Thoracic aorta (tissue), 2 donors: ENCODE measurements at regions not wholly inside any gene's neighbourhood (a gene's known extent, or its start where the extent isn't known, plus 50 kb on each side); places are given as distances from the start of the nearest gene placed in this dataset.

ENCODE experiments used
- ATAC-seq: fragments of 150-250 bp; one replicate; pipeline ENCODE4 v1.8.0; 2017; ENCODE audit warnings: low read depth; ENCODE audit not compliant: insufficient number of reproducible peaks, low FRiP score
- DNase-seq: peaks from one replicate; pipeline ENCODE4 v3.0.0-alpha.2; 2020; ENCODE audit warnings: low spot score
- H3K27ac ChIP-seq, 2 donors: fragments of 200-600 bp; sonication (generic); 1 replicate in 1 of 2; 2 replicates in 1 of 2; pipeline ENCODE4 v1.5.1; 2016; ENCODE audit warnings: mild to moderate bottlenecking in 2 of 2, moderate library complexity in 2 of 2
- H3K27me3 ChIP-seq: fragments of 200-600 bp; sonication (generic); replicated peaks from 2 replicates; pipeline ENCODE4 v1.6.0; 2016; ENCODE audit warnings: mild to moderate bottlenecking; ENCODE audit not compliant: insufficient read depth
- H3K36me3 ChIP-seq: fragments of 200-600 bp; sonication (generic); one replicate; pipeline ENCODE4 v1.5.1; 2016
- H3K4me1 ChIP-seq, 2 donors: fragments of 200-600 bp; sonication (generic); 1 replicate in 1 of 2; 2 replicates in 1 of 2; pipeline versions ENCODE4 v1.5.1 to v1.6.0; 2016; ENCODE audit warnings: low read depth in 2 of 2, mild to moderate bottlenecking in 1 of 2; ENCODE audit not compliant: control insufficient read depth in 1 of 2
- H3K4me3 ChIP-seq: fragments of 200-600 bp; sonication (generic); 2 replicates; pipeline ENCODE4 v1.5.1; 2016; ENCODE audit warnings: mild to moderate bottlenecking
- H3K9me3 ChIP-seq: fragments of 200-600 bp; sonication (generic); 2 replicates; pipeline ENCODE4 v1.5.1; 2016
- CTCF ChIP-seq: fragments of 200-600 bp; sonication (generic); IDR thresholded peaks from one replicate; pipeline ENCODE4 v1.5.1; 2019; ENCODE audit warnings: antibody characterized with exemption

GRCh38 chr4:60327651-60328050 is 872.5 kb upstream of the ADGRL3 start:
- no peaks in the 10 kb centered on the region for H3K36me3 ChIP-seq
- peak overlapping the region; percentile 6 for H3K4me3 ChIP-seq
- DNase-seq (no peak), ATAC-seq (no peak)
- TF ChIP-seq CTCF, result no peak
- no peak overlapping the region for H3K27ac ChIP-seq
- H3K4me1 ChIP-seq, result peaks cover 6 to 12% of the 10 kb centered on the region in 2 donors
- no peaks in the 10 kb centered on the region for H3K9me3 ChIP-seq
- no peaks in the 10 kb centered on the region for H3K27me3 ChIP-seq

GRCh38 chr4:60344908-60345307 is 855.2 kb upstream of the ADGRL3 start:
- Histone ChIP-seq H3K27me3 (no peaks in the 10 kb centered on the region), H3K4me3 (no peak overlapping the region), H3K9me3 (no peaks in the 10 kb centered on the region), H3K27ac (no peak overlapping the region), H3K36me3 (no peaks in the 10 kb centered on the region), H3K4me1 (peaks cover 0 to 11% of the 10 kb centered on the region in 2 donors)
- ATAC-seq (no peak), DNase-seq (no peak)
- TF ChIP-seq CTCF, result no peak

GRCh38 chr4:60345392-60345791 is 854.7 kb upstream of the ADGRL3 start:
- H3K9me3 ChIP-seq, result no peaks in the 10 kb centered on the region
- H3K27ac ChIP-seq, result no peak overlapping the region
- H3K27me3 ChIP-seq, result no peaks in the 10 kb centered on the region
- peaks cover 0 to 11% of the 10 kb centered on the region in 2 donors for H3K4me1 ChIP-seq
- no peak for TF ChIP-seq CTCF
- H3K4me3 ChIP-seq, result no peak overlapping the region
- H3K36me3 ChIP-seq, result no peaks in the 10 kb centered on the region
- ATAC-seq (no peak), DNase-seq (no peak)

GRCh38 chr4:60359746-60360367 is 840.3 kb upstream of the ADGRL3 start:
- Histone ChIP-seq H3K9me3 (no peaks in the 10 kb centered on the region), H3K4me3 (no peak overlapping the region), H3K4me1 (no peaks in the 10 kb centered on the region), H3K27me3 (no peaks in the 10 kb centered on the region), H3K27ac (no peak overlapping the region), H3K36me3 (no peaks in the 10 kb centered on the region)
- no peak for TF ChIP-seq CTCF
- ATAC-seq (no peak), DNase-seq (no peak)

- DNase-seq (no peak), ATAC-seq (no peak)
- Histone ChIP-seq H3K9me3 (no peaks in the 10 kb centered on the region), H3K36me3 (no peaks in the 10 kb centered on the region), H3K27ac (no peak overlapping the region), H3K4me3 (no peak overlapping the region), H3K4me1 (no peaks in the 10 kb centered on the region), H3K27me3 (no peaks in the 10 kb centered on the region)
- no peak for TF ChIP-seq CTCF
These were observed 835.0 kb upstream of the ADGRL3 start for GRCh38 chr4:60365176-60365575.
